H1 (cell line): ENCODE measurements at regions not wholly inside any gene's neighbourhood (a gene's known extent, or its start where the extent isn't known, plus 50 kb on each side); places are given as distances from the start of the nearest gene placed in this dataset.
A peak's percentile ranks its signal among the peaks of the same experiment; 100 is the strongest.

Experiments used
- CTCF ChIA-PET: fragments of 300-600 bp; sonication (Branson Sonifier 250); formaldehyde crosslinking; loops from one replicate; lab custom pipeline; 2021; ENCODE audit not compliant: partially characterized antibody; lab: Charles Lee
- POLR2A ChIA-PET: fragments of 300-600 bp; sonication (Branson Sonifier 250); formaldehyde crosslinking; loops from one replicate; lab custom pipeline; 2021; ENCODE audit warnings: inconsistent platforms; ENCODE audit not compliant: partially characterized antibody; lab: Charles Lee
- DNase-seq, 2 experiments: peaks; one replicate each; pipeline versions ENCODE4 v3.0.0 to v3.0.0-alpha.2; 2010 to 2022; ENCODE audit warnings: low spot score in 2 of 2, low read depth in 1 of 2, mixed read lengths in 1 of 2
- FAIRE-seq: peaks from 2 replicates; lab custom pipeline; 2011; peaks lifted over from hg19 to GRCh38; lab: Jason Lieb, UNC
- H2AFZ ChIP-seq: 2 replicates; pipeline ENCODE4 v1.8.1; 2012; ENCODE audit warnings: low read length, inconsistent platforms
- H2AK5ac ChIP-seq: 2 replicates; pipeline ENCODE4 v1.6.1; 2013; ENCODE audit warnings: low read depth, low read length
- H2BK120ac ChIP-seq: replicated peaks from 2 replicates; pipeline ENCODE3; 2013; ENCODE audit warnings: low read depth, low read length, inconsistent platforms
- H2BK12ac ChIP-seq: 2 replicates; pipeline ENCODE4 v1.6.1; 2013; ENCODE audit warnings: low read depth, low read length
- H2BK15ac ChIP-seq: 2 replicates; pipeline ENCODE4 v1.6.1; 2013; ENCODE audit warnings: low read length
- H2BK20ac ChIP-seq: 2 replicates; pipeline ENCODE4 v1.6.1; 2013; ENCODE audit warnings: low read length
- H2BK5ac ChIP-seq: 2 replicates; pipeline ENCODE4 v1.6.1; 2013; ENCODE audit warnings: low read depth, low read length
- H3K14ac ChIP-seq: 2 replicates; pipeline ENCODE4 v1.6.1; 2013; ENCODE audit warnings: inconsistent platforms; ENCODE audit not compliant: insufficient read length
- H3K18ac ChIP-seq: 2 replicates; pipeline ENCODE4 v1.6.1; 2013; ENCODE audit warnings: low read length; ENCODE audit errors: extremely low read depth
- H3K23ac ChIP-seq: 2 replicates; pipeline ENCODE4 v1.6.1; 2013; ENCODE audit warnings: inconsistent platforms; ENCODE audit not compliant: insufficient read length
- H3K23me2 ChIP-seq: 2 replicates; pipeline ENCODE4 v1.6.1; 2013; ENCODE audit warnings: low read depth, low read length
- H3K27ac ChIP-seq: 2 replicates; pipeline ENCODE4 v1.6.1; 2011; ENCODE audit warnings: low read depth, low read length, inconsistent platforms
- H3K27me3 ChIP-seq, 4 experiments: replicated peaks in 1 of 4; 1 replicate in 1 of 4; 2 replicates in 3 of 4; pipeline versions ENCODE4 v1.6.1 to v1.8.1; 2011 to 2013; ENCODE audit warnings: low read length in 3 of 4, mild to moderate bottlenecking in 3 of 4, inconsistent platforms in 2 of 4, mixed read lengths in 2 of 4, moderate library complexity in 1 of 4; ENCODE audit not compliant: control insufficient read depth in 3 of 4, insufficient read depth in 3 of 4; ENCODE audit errors: extremely low read depth in 1 of 4
- H3K36me3 ChIP-seq, 4 experiments: 2 replicates each; pipeline versions ENCODE4 v1.6.1 to v1.8.1; 2011 to 2013; ENCODE audit warnings: mild to moderate bottlenecking in 4 of 4, low read length in 3 of 4, moderate library complexity in 2 of 4, control low read depth in 1 of 4, inconsistent platforms in 1 of 4; ENCODE audit not compliant: insufficient read depth in 4 of 4, control insufficient read depth in 2 of 4
- H3K4ac ChIP-seq: replicated peaks from 2 replicates; pipeline ENCODE3; 2013; ENCODE audit warnings: low read length, low read depth, mixed read lengths, inconsistent platforms; ENCODE audit not compliant: insufficient read length
- H3K4me1 ChIP-seq, 4 experiments: replicated peaks in 1 of 4; 1 replicate in 1 of 4; 2 replicates in 3 of 4; pipeline versions ENCODE4 v1.6.1 to v1.8.1; 2011 to 2013; ENCODE audit warnings: low read length in 3 of 4, inconsistent platforms in 2 of 4, mixed read lengths in 1 of 4; ENCODE audit not compliant: insufficient read depth in 4 of 4, control insufficient read depth in 3 of 4
- H3K4me2 ChIP-seq, 2 experiments: 2 replicates each; pipeline versions ENCODE4 v1.6.1 to v1.8.1; 2011 to 2013; ENCODE audit warnings: low read depth in 2 of 2, low read length in 2 of 2, control low read depth in 1 of 2, inconsistent platforms in 1 of 2, mild to moderate bottlenecking in 1 of 2; ENCODE audit not compliant: insufficient read depth in 1 of 2
- H3K4me3 ChIP-seq, 4 experiments: fragments of 200-600, 300-600 bp in 1 of 4; sonication (generic), shearing (Covaris generic), sonication (Bioruptor Twin) in 1 of 4; 2 replicates each; pipeline versions ENCODE4 v1.5.1 to v1.8.1; 2011 to 2016; ENCODE audit warnings: low read length in 4 of 4, low read depth in 3 of 4, control low read depth in 2 of 4, inconsistent platforms in 2 of 4, mild to moderate bottlenecking in 2 of 4, mixed read lengths in 1 of 4, moderate library complexity in 1 of 4; ENCODE audit not compliant: insufficient read depth in 2 of 4; ENCODE audit errors: extremely low read depth in 1 of 4
- H3K56ac ChIP-seq: replicated peaks from 2 replicates; pipeline ENCODE3; 2013; ENCODE audit warnings: low read depth, mild to moderate bottlenecking, mixed read lengths, low read length, inconsistent platforms; ENCODE audit not compliant: insufficient read length
- H3K79me1 ChIP-seq: 2 replicates; pipeline ENCODE4 v1.6.1; 2013; ENCODE audit warnings: low read depth, low read length, control low read depth
- H3K79me2 ChIP-seq, 2 experiments: 2 replicates each; pipeline versions ENCODE4 v1.6.1 to v1.8.1; 2012 to 2013; ENCODE audit warnings: low read length in 2 of 2, mild to moderate bottlenecking in 2 of 2, inconsistent platforms in 1 of 2; ENCODE audit not compliant: insufficient read depth in 2 of 2, control insufficient read depth in 1 of 2
- H3K9ac ChIP-seq, 4 experiments: replicated peaks in 1 of 4; 1 replicate in 1 of 4; 2 replicates in 3 of 4; pipeline versions ENCODE4 v1.6.1 to v1.8.1; 2011 to 2013; ENCODE audit warnings: low read depth in 3 of 4, low read length in 3 of 4, control low read depth in 2 of 4, mild to moderate bottlenecking in 2 of 4, moderate library complexity in 2 of 4, inconsistent platforms in 1 of 4; ENCODE audit errors: extremely low read depth in 1 of 4
- H3K9me3 ChIP-seq, 2 experiments: 2 replicates each; pipeline versions ENCODE4 v1.6.1 to v1.8.1; 2012 to 2013; ENCODE audit warnings: mild to moderate bottlenecking in 2 of 2, moderate library complexity in 2 of 2, control low read depth in 1 of 2, inconsistent platforms in 1 of 2, low read depth in 1 of 2, low read length in 1 of 2, mixed read lengths in 1 of 2; ENCODE audit not compliant: insufficient read depth in 2 of 2
- H4K20me1 ChIP-seq, 2 experiments: replicated peaks in 1 of 2; 2 replicates each; pipeline versions ENCODE3 to v1.8.1; 2011 to 2013; ENCODE audit warnings: inconsistent platforms in 2 of 2, low read length in 2 of 2, mild to moderate bottlenecking in 1 of 2; ENCODE audit not compliant: insufficient read depth in 2 of 2, control insufficient read depth in 1 of 2
- H4K5ac ChIP-seq: 2 replicates; pipeline ENCODE4 v1.6.1; 2013; ENCODE audit warnings: low read length, low read depth, mixed read lengths, inconsistent platforms; ENCODE audit not compliant: insufficient read length
- H4K8ac ChIP-seq: 2 replicates; pipeline ENCODE4 v1.8.0; 2013; ENCODE audit warnings: mild to moderate bottlenecking, moderate library complexity, low read length, inconsistent platforms; ENCODE audit not compliant: insufficient read depth; ENCODE audit errors: extremely low read depth
- H4K91ac ChIP-seq: replicated peaks from 2 replicates; pipeline ENCODE3; 2013; ENCODE audit warnings: low read length, mixed read lengths, inconsistent platforms; ENCODE audit not compliant: insufficient read length
- ASH2L ChIP-seq: fragments of 200-600, 300-600 bp; sonication (generic); IDR thresholded peaks from one replicate; pipeline ENCODE4 v1.7.1; 2017; ENCODE audit warnings: low read length
- CHD2 ChIP-seq: IDR thresholded peaks from 2 replicates; pipeline ENCODE4 v1.6.1; 2012; ENCODE audit warnings: low read length, improper control_type of control experiment
- KDM4A ChIP-seq: IDR thresholded peaks from one replicate; pipeline ENCODE4 v1.7.1; 2012; ENCODE audit warnings: low read depth, mild to moderate bottlenecking, moderate library complexity, low read length, inconsistent platforms; ENCODE audit not compliant: severe bottlenecking
- POLR2AphosphoS5 ChIP-seq: IDR thresholded peaks from 2 replicates; pipeline ENCODE4 v1.6.1; 2011; ENCODE audit warnings: low read depth, low read length
- SUZ12 ChIP-seq: fragments of 200-600 bp; sonication (generic); IDR thresholded peaks from 2 replicates; pipeline ENCODE4 v1.6.1; 2012; ENCODE audit warnings: mild to moderate bottlenecking, inconsistent platforms, low read length, moderate library complexity, mixed read lengths
- TBP ChIP-seq: IDR thresholded peaks from 2 replicates; pipeline ENCODE4 v1.6.1; 2011; ENCODE audit warnings: low read depth, low read length, improper control_type of control experiment
- TCF12 ChIP-seq: IDR thresholded peaks from 2 replicates; pipeline ENCODE4 v1.6.1; 2011; ENCODE audit warnings: low read depth, mild to moderate bottlenecking, low read length
- YY1 ChIP-seq: IDR thresholded peaks from 2 replicates; pipeline ENCODE4 v1.6.1; 2011; ENCODE audit warnings: low read depth, mild to moderate bottlenecking, low read length
- WGBS, 2 experiments: shearing (Covaris generic) in 1 of 2; methylation state at CpG; one replicate each; pipeline versions ENCODE4 v1.1.6 to v1.1.7; 2013 to 2015; ENCODE audit warnings: low lambda C conversion rate in 2 of 2, mixed read lengths in 2 of 2, inconsistent platforms in 1 of 2, low coverage in 1 of 2, missing lambda C conversion rate in 1 of 2; ENCODE audit not compliant: insufficient replicate concordance in 2 of 2, insufficient coverage in 1 of 2, insufficient read length in 1 of 2; ENCODE audit errors: extremely low coverage in 1 of 2, missing lambda C conversion rate in 1 of 2; 5-methylcytosine and 5-hydroxymethylcytosine counted together

DNA sequence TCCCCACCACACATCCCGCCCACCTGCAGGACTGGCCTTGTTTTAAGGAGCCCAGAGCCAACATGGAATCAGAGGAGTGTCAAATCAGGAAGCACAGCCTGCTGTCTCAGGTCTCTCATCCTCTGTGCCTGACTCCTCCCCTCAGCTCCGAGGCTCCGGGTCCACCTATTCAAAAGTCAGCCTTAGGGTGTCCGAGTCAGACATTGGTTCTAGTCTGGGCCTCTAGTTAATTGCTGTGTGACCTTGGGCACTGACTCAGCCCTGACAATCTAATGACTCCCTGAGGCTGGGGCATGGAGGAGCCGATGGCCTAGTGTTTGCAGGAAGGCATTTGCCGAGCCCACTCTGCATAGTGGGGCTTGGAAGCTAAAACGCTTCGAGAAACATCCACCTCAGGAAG is 223.1 kb upstream of the PPP2R2D start:
- 87% methylated on average over 8 of the region's 8 CpGs; no CpG with 5 or more reads in 1 of the 2 experiments for WGBS, 2 experiments
- Histone ChIP-seq H4K8ac (no peak overlapping the region; the same call in 1 of the 2 replicates), H3K23ac (no peak overlapping the region), H2BK20ac (peak overlapping the region; percentile 74), H3K14ac (no peak overlapping the region), H4K5ac (peak overlapping the region; percentile 7), H3K56ac (no peak overlapping the region), H2AFZ (no peak overlapping the region), H3K4me1 (peaks cover 0 to 25% (median 13%) of the 10 kb centered on the region in 4 experiments; a peak in 4 of 7 replicates), H3K79me2 (no peaks in the 10 kb centered on the region), H3K27ac (no peak overlapping the region), H3K4me3 (no peak overlapping the region), H2BK15ac (0 out of 2 replicates have a peak overlapping the region, but pooled peaks have one; percentile 13), H4K91ac (peak overlapping the region; percentile 98), H3K9me3 (peaks cover 0 to 6% of the 10 kb centered on the region in 2 experiments; a peak in 2 of 4 replicates), H3K4ac (peak overlapping the region; percentile 27), H3K36me3 (no peaks in the 10 kb centered on the region), H2AK5ac (peak overlapping the region; percentile 65; the same call in 1 of the 2 replicates), H3K79me1 (no peaks in the 10 kb centered on the region), H3K18ac (peak overlapping the region; percentile 86), H2BK12ac (peak overlapping the region; percentile 91), H4K20me1 (no peaks in the 10 kb centered on the region), H3K9ac (no peak overlapping the region), H3K4me2 (peak overlapping the region in 1 of 2 experiments; percentile 67; a peak in 2 of 4 replicates), H3K27me3 (peaks cover 0 to 2% (median 0%) of the 10 kb centered on the region in 4 experiments; a peak in 3 of 7 replicates), H2BK5ac (peak overlapping the region; percentile 95; the same call in 1 of the 2 replicates), H2BK120ac (peak overlapping the region; percentile 57), H3K23me2 (no peaks in the 10 kb centered on the region)
- CTCF ChIA-PET: interaction anchor here (0.9 kb wide), 1 partner anchor 89 kb away, joined by 3 read pairs; no protein-coding TSS in a partner anchor
- no peak for TF ChIP-seq CHD2
- no peak for TF ChIP-seq TCF12
- TF ChIP-seq POLR2AphosphoS5: no peak
- TF ChIP-seq TBP: no peak
- no peak for TF ChIP-seq ASH2L
- no peak for TF ChIP-seq YY1
- no peak for TF ChIP-seq KDM4A
- no peak for TF ChIP-seq SUZ12
- POLR2A ChIA-PET: interaction anchor here (1.9 kb wide), 1 partner anchor 15 kb away, joined by 4 read pairs; no protein-coding TSS in a partner anchor
- FAIRE-seq (no peak), DNase-seq (no peak)
